Mesothelial cell of epicardium (in vitro differentiated cells): ENCODE measurements at regions not wholly inside any gene's neighbourhood (a gene's known extent, or its start where the extent isn't known, plus 50 kb on each side); places are given as distances from the start of the nearest gene placed in this dataset.

Experiments used
- DNase-seq, 2 experiments: peaks; one replicate each; pipeline ENCODE4 v3.0.0; 2021; ENCODE audit warnings: low spot score in 2 of 2; ENCODE audit not compliant: unreplicated experiment in 2 of 2
- H3K27ac Mint-ChIP-seq: 2 replicates; pipeline ENCODE4 v1.8.0; 2021; ENCODE audit warnings: mixed read lengths
- H3K27me3 Mint-ChIP-seq: 2 replicates; pipeline ENCODE4 v1.8.0; 2021; ENCODE audit warnings: low read depth, mixed read lengths
- H3K36me3 Mint-ChIP-seq: 2 replicates; pipeline ENCODE4 v1.8.0; 2021; ENCODE audit warnings: mixed read lengths
- H3K4me1 Mint-ChIP-seq: 2 replicates; pipeline ENCODE4 v1.8.0; 2021; ENCODE audit warnings: mixed read lengths
- H3K4me3 Mint-ChIP-seq: 2 replicates; pipeline ENCODE4 v1.8.0; 2021; ENCODE audit warnings: mild to moderate bottlenecking, moderate library complexity, mixed read lengths
- H3K9me3 Mint-ChIP-seq: 2 replicates; pipeline ENCODE4 v1.8.0; 2021; ENCODE audit warnings: mixed read lengths
- CTCF ChIP-seq: fragments of 200-600 bp; sonication (generic); IDR thresholded peaks from one replicate; pipeline ENCODE4 v1.5.0; 2021; ENCODE audit warnings: antibody characterized with exemption; ENCODE audit not compliant: unreplicated experiment

- peaks cover 5% of the 10 kb centered on the region for H3K4me1 Mint-ChIP-seq
Observed at GRCh38 chr4:141338238-141338637, 117.5 kb downstream of the ZNF330 start.

GRCh38 chr4:141339391-141339790, 118.7 kb downstream of the ZNF330 start:
- DNase-seq, result no peak
- H3K27ac Mint-ChIP-seq, result no peak overlapping the region
- H3K9me3 Mint-ChIP-seq, result no peaks in the 10 kb centered on the region

More at GRCh38 chr4:141338238-141338637, 117.5 kb downstream of the ZNF330 start:
- Mint-ChIP-seq H3K4me3 (no peak overlapping the region), H3K36me3 (no peaks in the 10 kb centered on the region), H3K9me3 (no peaks in the 10 kb centered on the region), H3K27ac (no peak overlapping the region), H3K27me3 (no peaks in the 10 kb centered on the region)
- TF ChIP-seq CTCF, result no peak
- no peak for DNase-seq

GRCh38 chr4:141339966-141340365, 119.3 kb downstream of the ZNF330 start:
- Mint-ChIP-seq H3K9me3 (no peaks in the 10 kb centered on the region), H3K4me3 (no peak overlapping the region), H3K27ac (no peak overlapping the region), H3K4me1 (peaks cover 2% of the 10 kb centered on the region), H3K27me3 (no peaks in the 10 kb centered on the region), H3K36me3 (no peaks in the 10 kb centered on the region)
- no peak for TF ChIP-seq CTCF
- DNase-seq, result no peak

More at GRCh38 chr4:141339391-141339790, 118.7 kb downstream of the ZNF330 start:
- Mint-ChIP-seq H3K4me3 (no peak overlapping the region), H3K4me1 (peaks cover 2% of the 10 kb centered on the region), H3K27me3 (no peaks in the 10 kb centered on the region), H3K36me3 (no peaks in the 10 kb centered on the region)
- no peak for TF ChIP-seq CTCF

- Mint-ChIP-seq H3K27me3 (no peaks in the 10 kb centered on the region), H3K4me1 (peaks cover 7% of the 10 kb centered on the region), H3K27ac (no peak overlapping the region), H3K9me3 (no peaks in the 10 kb centered on the region), H3K4me3 (no peak overlapping the region), H3K36me3 (no peaks in the 10 kb centered on the region)
- TF ChIP-seq CTCF, result no peak
- no peak for DNase-seq
Observed at GRCh38 chr4:141340458-141340857, 119.8 kb downstream of the ZNF330 start.

GRCh38 chr4:141346144-141346543, 125.4 kb downstream of the ZNF330 start:
- Mint-ChIP-seq H3K36me3 (no peaks in the 10 kb centered on the region), H3K27me3 (no peaks in the 10 kb centered on the region), H3K4me1 (peaks cover 36% of the 10 kb centered on the region), H3K9me3 (no peaks in the 10 kb centered on the region), H3K27ac (no peak overlapping the region), H3K4me3 (no peak overlapping the region)
- TF ChIP-seq CTCF, result no peak
- no peak for DNase-seq

GRCh38 chr4:141347684-141348083, 127.0 kb downstream of the ZNF330 start:
- H3K27me3 Mint-ChIP-seq, result no peaks in the 10 kb centered on the region
- peaks cover 48% of the 10 kb centered on the region for H3K4me1 Mint-ChIP-seq
- no peak for DNase-seq

More at GRCh38 chr4:141347684-141348083, 127.0 kb downstream of the ZNF330 start:
- H3K4me3 Mint-ChIP-seq, result no peak overlapping the region
- no peak overlapping the region for H3K27ac Mint-ChIP-seq
- TF ChIP-seq CTCF, result no peak
- H3K36me3 Mint-ChIP-seq, result no peaks in the 10 kb centered on the region
- H3K9me3 Mint-ChIP-seq, result no peaks in the 10 kb centered on the region
